ENCODE measurements at regions not wholly inside any gene's neighbourhood (a gene's known extent, or its start where the extent isn't known, plus 50 kb on each side); places are given as distances from the start of the nearest gene placed in this dataset.

- no peak for DNase-seq
Measured at GRCh38 chr7:25520516-25520915, 292.2 kb upstream of the NPVF start.

- DNase-seq, result no peak
Measured at GRCh38 chr7:25521236-25521635, 292.9 kb upstream of the NPVF start.

- no peak for DNase-seq
Measured at GRCh38 chr7:25522727-25523126, 294.4 kb upstream of the NPVF start.

DNA sequence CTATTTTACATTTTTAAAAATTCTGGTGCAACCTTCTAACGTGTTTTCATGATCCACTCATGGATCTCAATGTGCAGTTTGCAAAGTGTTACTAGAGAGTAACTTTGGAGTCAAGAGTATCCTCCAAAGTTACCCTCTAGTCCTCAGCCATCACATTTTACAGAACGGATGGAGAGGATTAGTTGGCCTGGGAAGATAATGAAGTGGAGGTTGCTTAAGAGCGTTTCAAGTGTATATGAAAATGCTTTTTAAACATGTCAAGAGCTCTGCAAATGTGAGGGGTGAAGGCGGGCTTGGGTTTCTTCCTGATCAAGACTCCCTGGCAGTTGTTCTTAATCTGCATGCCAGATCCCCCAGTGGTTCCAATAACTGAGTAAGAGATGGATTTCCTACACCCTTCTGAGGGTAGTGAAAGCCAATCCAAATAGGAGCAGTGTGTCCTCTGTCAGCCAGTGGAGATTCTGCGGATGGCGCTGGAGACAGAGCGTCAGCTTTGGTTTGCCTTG, 299.4 kb upstream of the NPVF start:
- DNase-seq, result no peak

GRCh38 chr7:25529320-25529719, 301.0 kb upstream of the NPVF start:
- DNase-seq, result no peak

DNA sequence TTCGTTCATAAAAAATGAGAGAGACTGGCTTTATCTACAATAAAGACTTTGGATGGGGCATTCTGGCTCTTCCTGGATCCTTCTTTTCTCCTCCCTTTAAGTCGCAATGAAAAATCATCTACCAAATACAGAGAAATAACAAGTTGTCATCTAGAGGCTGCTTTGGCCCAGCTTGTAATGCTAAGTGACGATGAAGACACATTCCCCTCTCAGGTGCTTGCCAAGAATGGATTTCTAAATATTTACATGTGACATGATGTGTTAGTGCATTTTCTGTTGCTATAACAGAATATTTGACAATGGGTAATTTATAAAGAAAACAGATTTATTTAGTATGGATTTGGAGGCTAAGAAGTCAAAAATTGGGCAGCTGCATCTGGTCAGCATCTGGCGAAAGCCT, 308.6 kb upstream of the NPVF start:
- no peak for DNase-seq

GRCh38 chr7:25537662-25538375, 309.5 kb upstream of the NPVF start:
- no peak for DNase-seq

DNA sequence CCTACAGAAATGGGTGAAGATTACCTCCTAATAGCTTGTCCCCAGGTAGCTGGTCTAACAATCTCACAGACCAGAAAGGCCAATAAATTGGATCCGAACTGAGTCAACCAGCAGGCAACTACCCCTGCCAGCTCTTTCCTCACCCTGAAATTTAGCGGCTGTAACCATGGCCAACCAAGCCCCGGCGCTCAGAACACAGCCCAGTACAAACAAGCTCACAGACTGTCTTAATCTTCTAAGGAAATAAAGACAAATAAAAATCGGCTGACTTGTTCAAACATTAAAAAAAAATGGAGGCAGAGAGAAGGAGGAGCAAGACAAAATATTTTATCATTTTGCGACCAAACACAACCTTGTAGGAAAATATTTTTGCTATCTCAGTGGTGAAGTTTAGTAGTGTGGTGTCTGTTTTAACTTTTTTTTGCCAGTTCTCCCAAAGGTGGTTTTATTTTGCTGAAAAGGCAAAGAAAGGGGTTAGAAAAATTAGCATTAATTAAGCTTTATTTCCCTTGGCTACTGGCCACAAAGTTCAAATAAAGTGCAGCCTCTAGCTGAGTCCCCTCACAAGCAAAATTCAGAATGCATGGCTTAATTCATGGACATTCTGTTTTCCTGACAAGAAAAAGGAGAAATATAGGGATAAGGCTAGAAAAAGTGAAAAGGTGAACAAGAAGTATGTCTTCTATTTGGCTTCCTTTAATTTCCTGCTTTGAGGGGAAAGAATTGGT, 313.0 kb upstream of the NPVF start:
- no peak for DNase-seq

DNA sequence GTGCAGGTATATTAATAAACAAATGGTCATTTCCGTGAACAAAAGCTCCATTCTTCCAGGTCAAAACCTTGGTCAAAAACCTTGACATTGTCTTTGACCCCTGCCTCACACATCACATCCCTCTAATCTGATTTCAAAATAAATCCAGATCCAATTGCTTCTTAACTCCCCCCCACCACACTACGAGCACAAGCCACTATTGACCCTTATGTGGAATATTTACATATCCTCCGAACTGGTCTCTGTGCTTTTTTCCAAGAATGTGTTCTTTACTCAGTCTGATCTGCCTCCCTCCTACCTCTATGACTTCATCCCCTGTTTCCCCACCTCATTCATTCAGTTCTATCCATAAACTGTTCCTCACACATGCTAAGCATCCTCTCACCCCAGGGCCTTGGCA, 313.6 kb upstream of the NPVF start:
- DNase-seq, result no peak

GRCh38 chr7:25543210-25543609, 314.9 kb upstream of the NPVF start:
- no peak for DNase-seq

DNA sequence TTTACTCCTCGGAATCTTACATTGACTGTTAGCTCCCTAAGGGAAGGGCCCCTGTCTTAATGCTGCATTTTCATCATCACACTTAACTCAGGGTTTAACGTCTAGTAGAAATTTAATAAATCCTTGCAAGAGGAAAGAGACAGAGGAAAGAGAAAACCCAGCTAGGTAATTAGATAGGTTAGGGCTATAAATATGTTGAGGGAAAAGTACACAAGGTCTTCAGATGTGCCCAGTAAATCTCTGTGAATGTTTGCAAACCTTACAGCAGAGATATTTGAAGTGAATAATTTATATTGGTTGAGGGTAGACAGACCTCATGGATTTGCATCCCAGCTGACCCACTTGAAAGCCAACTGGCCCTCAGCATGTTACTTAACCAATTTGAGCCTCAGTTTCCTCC, 315.5 kb upstream of the NPVF start:
- no peak for DNase-seq

DNA sequence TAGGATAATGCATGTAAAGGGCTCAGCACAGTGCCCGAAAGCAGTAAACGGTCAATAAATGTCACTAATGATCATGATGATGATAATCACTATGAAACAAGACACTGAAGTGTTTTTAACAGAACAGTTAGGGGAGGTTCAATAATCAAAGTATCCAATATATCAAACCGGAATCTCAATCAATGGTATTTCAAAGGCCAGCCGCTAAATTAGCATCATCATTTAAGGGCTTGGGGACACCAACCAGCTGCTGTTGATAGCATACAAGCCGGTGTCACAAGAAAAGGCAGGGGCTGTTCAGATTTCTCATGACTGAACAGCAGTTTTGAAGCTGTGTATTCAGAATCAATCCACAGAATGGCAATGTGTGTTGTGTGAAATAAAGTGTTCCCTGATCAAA, 316.0 kb upstream of the NPVF start:
- no peak for DNase-seq

GRCh38 chr7:25545124-25546008, 317.1 kb upstream of the NPVF start:
- DNase-seq, result no peak

GRCh38 chr7:25546306-25546705, 318.0 kb upstream of the NPVF start:
- no peak for DNase-seq

GRCh38 chr7:25549271-25549921, 321.1 kb upstream of the NPVF start:
- DNase-seq, result no peak

DNA sequence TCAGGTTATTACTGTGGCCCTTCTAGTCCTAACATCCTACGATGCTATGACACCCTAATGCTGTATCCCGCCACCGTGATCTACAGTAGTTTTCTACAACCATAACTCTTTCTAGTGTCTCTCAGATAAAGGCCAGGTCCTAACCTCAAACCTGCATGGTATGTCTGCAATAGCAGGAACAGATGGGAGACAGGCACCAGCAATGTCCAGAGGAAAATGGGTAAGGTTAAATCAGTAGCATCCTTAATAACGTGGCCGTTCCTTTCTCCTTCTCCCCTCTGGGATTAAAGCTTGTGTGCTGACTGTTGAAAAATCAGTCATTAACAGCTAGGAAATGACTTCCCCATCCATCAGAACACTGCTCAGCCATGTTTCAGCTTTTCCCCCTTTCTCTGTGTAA, 321.9 kb upstream of the NPVF start:
- no peak for DNase-seq

- no peak for DNase-seq
Measured at GRCh38 chr7:25552998-25553397, 324.7 kb upstream of the NPVF start.

DNA sequence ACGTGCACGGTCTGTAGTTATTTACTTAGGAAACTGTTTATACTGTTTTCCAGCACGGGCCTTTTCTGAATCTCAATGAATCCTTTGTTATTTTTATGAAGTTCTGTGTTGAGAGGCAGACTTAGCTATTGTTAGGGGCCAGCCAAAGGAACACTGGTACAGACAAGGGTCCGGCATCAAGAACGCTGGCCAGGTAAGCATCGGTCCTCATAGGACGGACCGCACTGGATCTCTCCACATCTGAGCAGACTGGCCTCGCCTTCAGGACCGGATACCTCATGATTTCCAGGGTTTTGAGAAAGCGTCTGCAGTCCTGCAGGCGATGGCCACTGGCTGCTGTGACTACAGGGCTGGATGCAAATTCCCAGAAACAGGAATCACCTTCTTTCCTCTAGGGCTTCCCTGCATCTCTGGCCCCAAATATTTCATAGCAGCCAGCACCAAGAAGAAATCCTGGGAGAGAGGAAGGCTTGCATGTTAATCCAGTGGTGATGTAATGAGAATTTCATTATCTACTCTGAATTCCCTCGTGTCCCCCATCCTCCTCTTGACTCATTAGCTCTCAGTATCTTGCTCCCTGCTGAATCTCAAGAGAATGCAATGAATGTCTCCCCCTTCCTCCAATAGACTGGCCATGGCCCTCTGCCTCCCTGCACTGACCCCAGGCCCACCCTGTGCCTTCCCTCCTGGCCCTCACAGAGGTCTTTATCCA, 325.4 kb upstream of the NPVF start:
- DNase-seq, result no peak

GRCh38 chr7:25557379-25557917, 329.2 kb upstream of the NPVF start:
- peak; percentile 14 for DNase-seq

DNA sequence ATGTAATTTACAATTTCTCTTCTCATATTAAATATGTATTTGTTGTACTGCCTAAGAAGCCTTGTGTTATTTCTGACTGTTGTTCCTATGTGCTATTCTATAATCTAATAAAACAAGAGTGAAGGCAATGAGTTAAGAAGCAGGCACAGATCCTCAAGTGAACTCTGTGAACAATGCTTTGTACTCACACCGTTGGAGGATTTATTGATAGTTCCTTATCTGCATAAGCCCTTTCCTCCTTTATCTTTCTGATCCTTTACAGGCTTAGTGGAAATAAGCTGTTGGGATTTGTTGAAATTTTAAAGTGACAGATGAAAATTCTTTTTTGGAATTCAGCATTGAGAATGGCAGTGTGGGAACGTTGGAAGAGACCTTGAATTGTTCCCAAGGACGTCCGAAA, 329.6 kb upstream of the NPVF start:
- no peak for DNase-seq

GRCh38 chr7:25558605-25559004, 330.3 kb upstream of the NPVF start:
- DNase-seq, result no peak

Measured in NCI-H2171 treated with DMSO at 0.1 percent for 48 hours (cell line).